Tongue (tissue), 1 donor: ENCODE measurements at regions not wholly inside any gene's neighbourhood (a gene's known extent, or its start where the extent isn't known, plus 50 kb on each side); places are given as distances from the start of the nearest gene placed in this dataset.

Experiments used
- DNase-seq: peaks from one replicate; pipeline ENCODE4 v3.0.0-alpha.2; 2015

DNA sequence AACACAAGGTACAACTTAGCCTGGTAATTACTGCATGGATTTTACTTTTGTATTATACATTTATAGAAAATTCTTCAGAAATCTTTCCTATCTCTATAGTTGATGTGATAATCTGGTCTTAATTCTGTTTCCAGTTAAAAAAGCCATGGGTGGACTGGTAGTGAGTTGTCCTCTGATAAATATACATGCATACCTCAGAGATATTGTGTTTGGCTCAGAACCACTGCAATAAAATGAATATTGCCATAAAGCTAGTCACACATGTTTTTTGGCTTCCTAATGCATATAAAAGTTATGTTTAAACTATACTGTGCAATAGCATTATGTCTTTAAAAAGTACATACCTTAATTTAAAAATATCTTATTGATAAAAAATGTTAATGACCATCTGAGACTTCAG, 708.6 kb upstream of the MARCKS start:
- no peak for DNase-seq

DNA sequence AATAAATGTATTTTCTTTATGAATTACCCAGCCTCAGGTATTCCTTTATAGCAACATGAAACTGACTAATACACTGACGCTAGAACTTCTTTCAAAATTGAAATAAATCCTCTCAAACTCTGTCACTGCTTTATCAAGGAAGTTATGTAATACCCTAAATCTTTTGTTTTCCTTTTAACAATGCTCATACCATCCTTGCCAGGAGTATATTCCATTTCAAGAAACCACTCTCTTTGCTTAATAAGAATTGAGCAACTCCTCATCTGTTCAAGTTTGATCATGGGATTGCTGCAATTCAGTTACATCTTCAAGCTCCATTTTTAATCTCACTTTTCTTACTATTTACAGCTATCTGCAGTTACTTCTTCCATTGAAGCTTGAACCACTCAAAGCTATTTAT, 707.6 kb upstream of the MARCKS start:
- DNase-seq, result no peak

DNA sequence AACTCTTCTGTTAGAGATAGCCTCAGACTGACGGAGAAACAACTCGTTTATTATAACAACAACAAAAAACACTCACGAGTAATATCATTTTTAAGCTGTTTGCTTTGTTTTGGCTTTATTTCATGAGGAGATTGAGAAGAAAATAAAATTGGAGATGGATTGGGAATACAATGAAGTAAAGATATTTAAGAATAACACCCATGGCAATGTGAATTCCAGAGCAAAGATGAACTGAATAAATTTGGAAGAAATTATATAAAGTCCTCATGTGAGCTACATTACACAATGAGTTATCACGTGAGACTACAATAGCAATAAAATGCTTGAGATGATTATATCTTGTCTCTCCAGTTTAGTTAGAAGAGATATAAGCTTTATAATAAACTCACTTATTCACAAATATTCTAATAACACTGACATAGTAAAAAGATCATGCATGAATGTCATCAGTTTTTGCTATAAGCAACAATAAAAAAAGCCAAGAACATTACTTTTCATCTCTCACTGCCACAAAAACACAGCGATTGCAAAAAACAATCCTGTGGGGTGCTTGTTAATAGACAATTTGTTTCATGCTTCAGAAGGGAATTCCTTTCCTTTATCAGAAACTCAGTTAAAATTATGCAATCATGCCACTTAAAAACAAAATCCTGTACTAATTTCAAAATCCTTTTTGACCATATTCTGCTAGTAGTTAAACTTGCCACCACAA, 696.7 kb upstream of the MARCKS start:
- no peak for DNase-seq

DNA sequence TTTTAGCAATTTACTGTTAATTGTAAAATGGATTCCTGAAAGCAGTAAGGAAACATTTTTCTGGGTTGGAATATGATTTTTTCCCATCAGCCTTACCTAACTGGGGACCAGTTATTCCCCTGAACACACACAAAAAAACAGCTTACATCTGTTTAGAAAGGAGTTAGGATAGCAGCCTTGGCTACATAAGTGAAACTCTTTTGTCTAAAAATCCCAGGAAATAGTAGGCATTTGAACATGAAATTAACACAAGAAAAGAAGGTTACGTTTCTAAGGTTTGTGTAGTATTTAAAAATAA, 696.2 kb upstream of the MARCKS start:
- DNase-seq, result no peak

DNA sequence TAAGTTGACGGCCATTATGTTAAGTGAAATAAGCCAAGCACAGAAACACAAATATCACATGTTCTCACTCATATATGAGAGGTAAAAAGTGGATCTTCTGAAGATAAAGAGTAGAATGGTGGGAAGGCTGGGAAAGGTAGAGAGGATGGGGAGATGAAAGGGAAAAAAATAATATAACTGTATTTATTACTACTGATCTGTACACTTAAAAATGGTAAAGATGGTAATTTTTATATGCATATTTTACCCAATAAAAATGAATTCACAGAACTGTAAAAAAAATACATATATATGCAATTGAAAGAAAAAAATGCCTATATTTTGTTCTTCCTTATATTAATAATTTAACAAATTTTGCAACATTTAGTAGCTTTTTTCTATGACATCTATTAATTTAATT, 694.4 kb upstream of the MARCKS start:
- DNase-seq, result no peak

DNA sequence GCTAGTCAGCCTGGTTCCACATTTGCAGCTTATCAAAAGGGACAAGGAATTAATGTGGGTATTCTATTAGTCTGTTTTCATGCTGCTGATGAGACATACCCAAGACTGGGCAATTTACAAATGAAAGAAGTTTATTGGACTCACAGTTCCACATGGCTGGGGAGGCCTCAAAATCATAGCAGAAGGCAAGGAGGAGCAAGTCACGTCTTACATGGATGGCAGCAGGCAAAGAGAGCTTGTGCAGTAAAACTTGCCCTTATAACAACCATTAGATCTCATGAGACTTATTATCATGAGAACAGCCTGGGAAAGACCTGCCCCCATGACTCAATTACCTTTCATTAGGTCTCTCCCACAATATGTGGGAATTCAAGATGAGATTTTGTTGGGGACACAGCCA, 689.1 kb upstream of the MARCKS start:
- no peak for DNase-seq

DNA sequence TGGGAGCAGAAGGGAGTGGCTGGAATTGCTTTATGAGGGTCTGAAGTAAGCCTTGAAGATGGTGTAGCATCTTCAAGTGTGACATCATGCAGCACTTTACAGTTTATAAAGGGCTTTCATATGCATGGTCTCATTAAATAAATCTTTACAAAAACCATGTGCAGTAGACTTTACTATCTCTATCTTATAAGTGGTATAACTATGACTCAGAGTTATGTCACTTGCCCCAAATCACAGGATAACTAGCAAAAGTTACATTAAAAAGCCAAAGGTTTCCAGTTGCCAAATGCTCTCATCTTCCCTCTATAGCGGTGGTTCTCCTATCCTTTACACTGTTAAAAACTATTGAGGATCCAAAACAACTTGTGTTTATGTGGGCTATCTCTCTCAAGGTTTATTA, 687.7 kb upstream of the MARCKS start:
- no peak for DNase-seq

DNA sequence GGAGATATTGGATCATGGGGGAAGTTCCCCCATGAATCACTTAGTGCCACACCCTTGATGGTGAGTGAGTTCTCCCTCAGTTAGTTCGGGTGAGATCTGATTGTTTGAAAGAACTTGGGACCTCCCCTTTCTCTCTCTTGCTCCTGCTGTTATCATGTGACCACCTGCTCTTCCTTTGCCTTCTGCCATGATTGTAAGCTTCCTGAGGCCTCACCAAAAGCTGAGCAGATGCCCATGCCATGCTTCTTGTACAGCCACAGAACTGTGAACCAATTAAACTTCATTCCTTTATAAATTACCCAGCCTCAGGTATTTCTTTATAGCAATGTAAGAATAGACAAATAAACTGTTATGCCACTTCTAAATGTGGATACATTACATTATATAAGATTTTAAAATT, 686.7 kb upstream of the MARCKS start:
- DNase-seq, result no peak

DNA sequence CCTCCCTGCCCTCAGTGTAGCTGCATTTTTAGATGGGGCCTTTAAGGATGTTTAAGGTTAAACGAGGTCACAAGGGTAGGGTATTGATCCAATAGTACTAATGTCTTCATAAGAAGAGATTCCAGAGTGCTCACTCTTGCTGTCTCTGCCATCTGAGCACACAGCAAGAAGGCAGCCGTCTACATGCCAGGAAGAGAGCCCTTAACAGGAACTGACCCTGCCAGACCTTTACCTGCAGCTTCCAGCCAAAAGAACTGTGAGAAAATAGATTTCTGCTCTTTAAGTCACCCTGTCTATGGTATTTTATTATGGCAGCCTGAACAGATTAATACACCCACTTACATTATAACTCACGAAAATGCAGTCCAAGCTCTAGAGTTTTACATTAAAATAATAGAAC, 685.3 kb upstream of the MARCKS start:
- DNase-seq, result no peak

DNA sequence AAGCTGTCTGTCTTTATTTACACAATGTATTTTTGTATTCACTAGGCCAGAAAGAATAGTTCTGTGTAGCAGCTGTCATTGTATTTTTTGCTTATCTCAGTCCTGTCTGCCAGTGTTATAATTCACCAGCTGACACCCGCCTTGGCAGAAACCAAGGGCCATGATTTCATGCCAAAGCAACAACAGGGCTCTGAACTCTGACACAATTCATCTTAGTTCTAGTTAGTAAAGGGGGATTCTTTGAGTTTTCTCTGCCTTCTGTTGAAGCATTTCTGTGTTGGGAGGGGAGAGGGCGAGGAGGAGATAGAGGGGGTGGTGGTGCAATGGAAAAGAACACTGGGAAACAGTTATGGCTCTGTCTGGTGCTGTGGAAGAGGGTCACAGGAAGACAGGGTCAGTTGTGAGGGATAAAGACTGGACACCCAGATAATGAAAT, 684.6 kb upstream of the MARCKS start:
- DNase-seq, result peak; percentile 94

DNA sequence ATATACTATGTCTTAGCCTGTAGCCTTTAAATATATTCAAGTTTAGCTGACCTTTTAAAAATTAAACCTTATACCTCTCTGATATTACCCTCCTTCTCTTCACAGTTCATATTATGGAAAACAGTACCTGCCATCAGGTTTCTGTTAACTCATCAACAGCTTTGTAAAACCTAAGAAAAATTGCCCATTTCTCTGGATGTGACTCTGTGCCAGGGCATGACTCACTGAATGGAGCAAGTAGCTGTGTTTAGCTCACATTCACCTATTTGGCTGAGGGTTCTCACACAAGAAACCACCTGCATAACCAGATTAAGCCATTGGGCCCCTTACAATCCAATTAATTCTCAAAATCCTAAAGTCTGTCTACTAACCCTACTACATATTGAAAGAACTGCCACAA, 678.8 kb upstream of the MARCKS start:
- no peak for DNase-seq

DNA sequence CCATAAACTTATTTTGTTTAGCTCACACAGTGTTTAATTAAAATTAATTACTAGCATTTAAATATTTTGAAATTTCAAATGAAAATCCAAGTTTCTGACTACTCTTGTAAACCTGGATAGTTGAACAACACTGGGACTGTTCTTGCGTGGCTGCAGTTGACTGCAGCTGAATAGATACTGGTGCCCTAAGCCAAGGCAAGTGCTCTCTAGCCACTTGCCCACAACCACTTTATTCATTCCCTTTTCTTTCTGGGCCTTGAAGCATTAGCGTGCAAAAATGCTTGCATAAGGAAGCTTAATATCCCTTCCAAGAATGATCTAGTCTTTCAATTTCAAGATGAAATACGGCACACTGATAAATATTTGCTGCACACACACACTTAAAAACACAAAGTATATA, 676.0 kb upstream of the MARCKS start:
- no peak for DNase-seq

DNA sequence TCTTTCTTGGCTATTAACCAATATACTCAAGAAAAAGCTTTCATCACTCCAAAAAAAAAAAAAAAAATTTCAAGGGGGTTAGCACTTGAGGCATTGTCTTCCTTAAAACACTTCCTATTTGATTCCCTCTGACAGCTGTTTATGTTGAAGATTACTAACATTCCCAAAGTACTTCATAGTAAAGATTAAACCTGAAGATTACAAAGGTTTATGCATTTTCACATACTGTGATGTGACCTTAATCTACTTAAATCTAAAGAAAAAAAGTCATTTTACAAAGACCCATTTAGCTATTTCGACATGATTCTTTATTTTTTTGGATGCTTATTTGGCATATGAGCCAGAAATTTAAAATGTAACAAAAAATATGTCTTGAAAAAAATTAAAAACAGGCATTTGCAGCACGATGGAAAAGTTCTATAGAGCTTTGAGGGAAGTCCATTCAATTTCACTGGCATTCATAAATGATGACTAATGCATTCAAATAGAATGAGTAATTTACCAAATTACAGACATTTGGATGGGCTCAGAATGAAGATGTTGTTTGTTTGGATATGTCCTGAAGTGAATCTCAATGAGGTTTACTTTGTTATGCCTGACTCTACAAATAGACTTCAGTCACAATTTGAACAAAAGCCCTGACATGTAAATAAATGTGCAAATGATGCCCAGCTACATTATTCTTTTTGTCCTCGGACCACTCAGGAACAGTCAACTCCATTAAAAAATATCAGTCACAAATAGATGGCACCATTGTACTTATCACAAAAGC, 674.6 kb upstream of the MARCKS start:
- DNase-seq, result peak; percentile 68

DNA sequence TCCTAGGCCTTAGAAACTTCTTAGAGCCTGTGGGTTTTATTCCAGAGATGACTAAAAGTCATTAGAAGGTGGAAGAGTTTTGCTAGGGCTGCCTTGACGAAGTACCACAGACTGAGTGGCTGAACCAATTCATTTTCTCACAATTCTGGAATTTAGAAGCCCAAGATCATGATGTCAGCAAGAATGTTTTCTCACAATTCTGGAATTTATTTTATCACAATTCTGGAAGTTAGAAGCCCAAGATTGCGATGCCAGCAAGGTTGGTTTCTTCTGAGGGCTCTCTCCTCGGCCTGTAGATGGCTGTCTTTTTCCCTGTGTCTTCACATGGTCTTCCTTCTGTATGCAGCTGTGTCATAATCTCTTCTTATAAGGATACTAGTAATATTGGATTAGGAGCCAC, 672.9 kb upstream of the MARCKS start:
- DNase-seq, result no peak

DNA sequence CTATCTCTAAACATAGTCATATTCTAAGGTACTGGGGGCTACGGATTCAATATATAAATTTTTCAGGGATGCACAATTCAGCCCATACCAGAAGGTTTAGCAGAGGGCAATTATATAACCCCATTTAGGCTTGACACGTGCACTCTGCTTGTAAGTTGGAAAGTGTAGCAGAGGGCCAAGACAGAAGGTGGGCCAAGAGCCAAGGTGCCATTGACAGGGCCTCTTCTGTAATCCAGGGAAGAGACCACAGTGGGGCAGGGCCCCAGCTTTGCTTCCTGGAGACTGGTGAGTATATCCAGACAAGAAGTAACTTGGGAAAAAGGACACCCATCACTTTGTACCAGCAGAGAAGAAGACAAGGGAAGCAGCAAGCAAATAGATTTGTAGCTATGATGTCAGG, 672.4 kb upstream of the MARCKS start:
- DNase-seq, result peak; percentile 35

DNA sequence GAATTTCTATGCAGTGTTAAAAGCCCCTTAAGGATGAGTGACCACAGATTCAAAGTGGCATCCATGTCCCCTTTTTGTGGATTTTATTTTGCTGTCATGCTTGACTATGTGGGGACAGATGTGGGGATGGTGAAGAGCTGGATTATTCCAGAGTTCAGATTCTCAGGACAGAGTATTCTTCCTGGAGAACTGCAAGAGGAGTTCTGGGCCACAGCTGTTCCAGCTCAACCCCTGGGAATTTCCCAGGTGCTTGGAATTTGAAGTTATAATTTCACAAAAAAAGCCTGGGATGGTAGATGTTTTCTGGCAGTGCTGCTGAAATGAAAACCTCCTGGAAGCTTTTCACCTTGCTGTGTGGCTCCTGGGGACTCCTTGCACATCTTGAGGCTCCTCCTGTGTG, 671.8 kb upstream of the MARCKS start:
- peak; percentile 57 for DNase-seq

DNA sequence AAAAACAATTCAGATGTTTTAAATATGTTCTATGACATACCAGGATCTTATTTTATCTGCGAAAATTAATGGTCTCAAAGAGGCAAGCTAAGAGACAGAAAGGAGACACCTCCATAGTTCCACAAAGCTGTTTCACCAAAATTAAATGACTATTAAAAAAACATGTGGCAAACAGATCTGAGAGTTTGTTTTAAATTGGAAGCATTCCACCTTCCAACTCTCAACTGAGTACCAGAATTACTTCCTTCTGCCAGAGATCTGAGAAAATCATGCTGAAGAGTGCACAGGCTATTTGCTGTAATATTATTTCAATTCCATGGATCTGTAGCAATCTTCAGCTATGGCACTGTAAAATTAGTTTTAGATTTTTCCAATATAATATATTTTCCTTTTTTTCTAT, 669.5 kb upstream of the MARCKS start:
- DNase-seq, result peak; percentile 14

DNA sequence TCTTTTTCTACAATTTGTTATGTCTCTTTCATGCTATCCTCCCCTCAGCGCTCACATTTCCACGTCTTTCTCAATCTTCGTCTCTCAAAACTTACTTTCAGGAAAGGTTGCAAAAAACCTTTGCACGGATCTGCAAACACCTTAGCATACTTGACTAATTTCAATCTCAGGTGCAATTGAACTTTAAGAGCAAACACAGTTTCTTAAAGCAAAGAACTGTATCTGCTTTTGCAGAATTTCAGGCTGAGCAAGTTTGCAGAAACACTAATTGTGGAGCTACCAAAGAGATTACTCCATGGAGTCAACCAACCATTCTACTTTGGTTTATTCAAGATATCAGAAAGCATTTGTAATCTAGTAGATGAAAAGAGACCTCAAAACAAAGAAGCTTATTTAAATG, 668.2 kb upstream of the MARCKS start:
- DNase-seq, result no peak

DNA sequence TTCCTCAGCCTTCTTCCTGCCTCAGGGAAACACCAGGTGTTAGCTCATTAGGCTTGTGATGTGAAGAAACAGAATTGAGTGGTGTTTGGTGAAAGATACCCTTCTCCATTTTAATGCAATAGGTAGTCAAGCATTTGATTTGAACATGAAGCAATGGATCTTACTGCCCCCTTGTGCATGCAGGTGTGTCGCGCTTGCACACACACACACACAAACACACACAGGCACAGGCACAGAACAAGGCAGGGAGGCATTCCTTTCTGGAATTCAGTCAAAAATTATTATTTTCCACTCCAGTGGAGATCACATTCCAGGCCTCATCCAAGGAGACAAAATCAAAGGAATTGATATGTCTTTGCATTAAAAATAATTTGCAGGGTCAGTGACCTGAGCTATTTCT, 667.0 kb upstream of the MARCKS start:
- no peak for DNase-seq

DNA sequence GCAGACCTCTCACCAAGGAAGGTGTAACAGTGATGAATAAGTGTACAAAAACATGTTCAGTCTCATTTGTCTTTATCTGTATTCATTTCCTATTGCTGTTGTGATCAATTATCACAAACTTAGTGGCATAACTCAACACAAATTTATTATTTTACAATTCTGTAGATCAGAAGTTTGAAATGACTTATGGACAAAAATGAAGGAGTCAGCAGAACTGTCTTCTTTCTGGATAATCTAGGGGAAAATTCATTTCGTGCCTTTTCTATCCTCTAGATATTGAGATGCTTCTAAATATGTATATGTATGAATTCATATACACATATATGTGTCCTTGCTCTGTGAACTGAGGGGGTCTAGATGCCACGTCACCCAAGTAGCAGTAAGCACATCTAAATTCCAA, 663.1 kb upstream of the MARCKS start:
- no peak for DNase-seq

DNA sequence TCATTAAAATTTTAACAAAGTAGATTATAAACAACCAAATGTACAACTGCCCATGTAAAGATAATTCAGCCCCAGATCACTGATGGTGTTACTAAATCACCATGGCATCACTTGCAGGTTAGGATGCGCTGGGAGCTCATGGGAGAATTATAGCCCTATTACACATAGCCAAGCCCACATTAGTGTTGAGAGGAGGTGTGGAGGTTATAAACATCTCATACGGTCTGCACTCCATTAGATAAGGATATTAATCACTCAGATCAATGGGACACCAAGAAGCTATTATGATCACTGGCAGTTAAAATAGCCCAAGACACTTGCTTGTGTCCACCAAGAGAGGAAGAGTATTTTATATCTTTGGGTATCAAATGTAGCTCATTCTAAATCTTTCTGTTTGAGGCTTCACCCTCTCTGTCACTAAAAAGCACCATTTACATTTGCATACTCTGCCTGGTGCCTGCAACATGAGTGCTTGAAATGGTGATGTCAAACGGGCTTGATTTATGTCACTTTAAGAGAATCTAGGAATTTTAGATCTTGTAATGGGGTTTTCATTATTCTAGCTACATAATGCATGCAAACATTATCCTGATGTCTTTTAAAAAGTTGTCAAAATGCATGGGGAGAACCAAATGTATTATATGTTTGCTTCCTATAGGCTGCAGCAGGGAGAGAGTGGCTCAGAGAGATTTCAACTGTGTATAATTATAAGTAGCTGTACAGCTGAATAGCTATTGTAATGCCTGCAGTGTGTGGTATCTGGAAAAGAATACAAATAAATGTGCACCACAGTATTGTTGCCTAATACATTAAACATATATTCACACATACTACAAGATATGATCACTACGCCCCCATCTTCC, 654.1 kb upstream of the MARCKS start:
- DNase-seq, result no peak

DNA sequence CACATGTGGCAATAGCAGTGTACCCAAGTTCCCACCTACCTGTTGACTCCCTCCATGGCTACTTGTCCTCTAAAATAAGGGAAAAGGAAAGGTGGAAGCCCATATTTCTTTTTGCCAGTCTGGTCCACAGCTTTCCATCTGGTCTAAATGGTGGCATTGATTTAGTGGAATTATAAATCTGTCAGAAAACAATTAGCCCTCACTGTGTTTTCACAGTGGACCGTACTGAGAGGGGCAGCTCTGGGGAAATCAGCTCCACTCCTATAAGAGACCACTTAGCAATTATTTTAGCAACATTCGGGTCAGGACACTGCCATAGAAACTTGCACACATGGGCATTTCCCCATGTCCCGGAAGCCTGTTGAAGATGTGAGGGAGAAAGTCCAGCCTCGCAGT, 653.4 kb upstream of the MARCKS start:
- DNase-seq, result no peak

DNA sequence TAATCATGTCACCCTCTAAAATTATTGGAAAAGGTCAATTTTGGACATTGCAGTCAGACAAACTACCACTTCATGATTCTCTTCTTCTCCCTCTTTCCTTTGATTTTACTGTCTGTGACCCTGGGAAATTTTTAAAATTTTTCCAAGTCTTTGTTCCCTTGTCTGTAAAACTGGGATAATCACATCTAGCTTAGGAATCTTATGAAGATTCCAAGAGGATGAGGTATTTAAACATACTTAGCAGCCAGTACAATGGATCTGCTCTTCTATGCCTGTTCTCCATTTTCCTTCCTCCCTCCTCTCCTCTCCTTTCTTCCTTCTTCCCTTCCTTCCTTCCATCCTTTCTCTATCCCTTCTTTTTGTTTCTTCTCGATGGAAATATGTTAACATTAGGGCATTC, 651.6 kb upstream of the MARCKS start:
- no peak for DNase-seq

DNA sequence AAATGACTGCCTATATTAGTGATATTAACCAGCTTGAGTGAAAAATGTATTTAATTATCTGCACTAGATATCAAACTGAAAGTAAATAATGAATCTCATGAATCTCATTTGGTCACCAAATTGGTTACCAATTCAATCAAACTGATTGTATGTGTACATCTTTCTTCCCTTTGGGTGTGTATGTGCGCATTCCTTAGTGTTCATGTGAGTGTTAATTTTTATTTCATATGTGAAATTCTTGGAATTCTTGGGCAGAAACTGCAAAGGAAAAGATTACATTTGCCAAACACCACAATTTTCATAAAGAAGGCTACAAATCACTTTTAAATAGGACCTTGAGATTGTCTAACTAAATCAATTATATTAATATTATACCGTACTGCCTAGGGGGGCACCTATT, 648.4 kb upstream of the MARCKS start:
- no peak for DNase-seq
